Fibroblast of mammary gland (primary cell): ENCODE measurements at regions not wholly inside any gene's neighbourhood (a gene's known extent, or its start where the extent isn't known, plus 50 kb on each side); places are given as distances from the start of the nearest gene placed in this dataset.
A peak's percentile ranks its signal among the peaks of the same experiment; 100 is the strongest.

ENCODE experiments used
- DNase-seq: peaks from one replicate; pipeline ENCODE4 v3.0.0-alpha.2; 2010; ENCODE audit warnings: low read depth
- H3K4me3 ChIP-seq: 2 replicates; pipeline ENCODE4 v1.5.1; 2011; ENCODE audit warnings: low read depth, mild to moderate bottlenecking, low read length, moderate library complexity; ENCODE audit not compliant: control insufficient read depth
- TF ChIP-seq, protein P1 (sequence below): conservative IDR thresholded peaks from 2 replicates; pipeline ENCODE4 v1.5.1; 2011; ENCODE audit warnings: low read depth, low read length, inconsistent platforms; ENCODE audit not compliant: control insufficient read depth, insufficient read depth

DNA sequence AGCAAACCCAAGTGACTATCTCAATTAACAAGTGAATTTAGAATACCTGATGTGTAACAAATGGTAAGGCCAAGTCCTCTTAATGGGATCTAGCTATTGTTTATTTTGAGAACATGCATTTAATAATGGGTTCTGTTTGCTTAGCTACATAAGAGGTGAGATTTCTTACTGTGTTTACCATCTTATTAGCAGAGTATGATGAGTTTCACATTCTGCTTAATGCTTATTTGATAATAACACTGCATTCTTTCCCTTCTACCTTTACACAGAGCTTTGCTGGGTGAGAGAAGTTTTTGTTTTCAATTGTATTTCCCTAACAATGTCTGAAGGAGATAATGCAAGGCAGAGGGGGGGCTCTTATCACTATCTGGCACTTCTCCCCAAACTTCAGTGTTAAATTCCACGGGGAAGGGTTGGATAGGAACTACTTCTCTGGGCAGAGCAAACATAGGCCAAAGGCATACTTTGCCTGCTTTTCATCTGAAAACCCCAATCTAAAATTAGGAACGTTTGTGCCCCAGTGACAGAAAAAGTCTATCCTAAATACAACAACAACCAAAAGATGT lies 129.0 kb upstream of the ATXN7L3B start:
- DNase-seq = no peak
- TF ChIP-seq, protein P1, sequence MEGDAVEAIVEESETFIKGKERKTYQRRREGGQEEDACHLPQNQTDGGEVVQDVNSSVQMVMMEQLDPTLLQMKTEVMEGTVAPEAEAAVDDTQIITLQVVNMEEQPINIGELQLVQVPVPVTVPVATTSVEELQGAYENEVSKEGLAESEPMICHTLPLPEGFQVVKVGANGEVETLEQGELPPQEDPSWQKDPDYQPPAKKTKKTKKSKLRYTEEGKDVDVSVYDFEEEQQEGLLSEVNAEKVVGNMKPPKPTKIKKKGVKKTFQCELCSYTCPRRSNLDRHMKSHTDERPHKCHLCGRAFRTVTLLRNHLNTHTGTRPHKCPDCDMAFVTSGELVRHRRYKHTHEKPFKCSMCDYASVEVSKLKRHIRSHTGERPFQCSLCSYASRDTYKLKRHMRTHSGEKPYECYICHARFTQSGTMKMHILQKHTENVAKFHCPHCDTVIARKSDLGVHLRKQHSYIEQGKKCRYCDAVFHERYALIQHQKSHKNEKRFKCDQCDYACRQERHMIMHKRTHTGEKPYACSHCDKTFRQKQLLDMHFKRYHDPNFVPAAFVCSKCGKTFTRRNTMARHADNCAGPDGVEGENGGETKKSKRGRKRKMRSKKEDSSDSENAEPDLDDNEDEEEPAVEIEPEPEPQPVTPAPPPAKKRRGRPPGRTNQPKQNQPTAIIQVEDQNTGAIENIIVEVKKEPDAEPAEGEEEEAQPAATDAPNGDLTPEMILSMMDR = no peak
- H3K4me3 ChIP-seq = no peak overlapping the region

- H3K4me3 ChIP-seq = no peak overlapping the region
- peak; percentile 14 for DNase-seq
- TF ChIP-seq, protein P1 = peak; percentile 43
Measured at GRCh38 chr12:74412606-74413230, 124.9 kb upstream of the ATXN7L3B start.

GRCh38 chr12:74415633-74416032 lies 122.0 kb upstream of the ATXN7L3B start:
- H3K4me3 ChIP-seq = no peak overlapping the region
- DNase-seq = peak; percentile 21
- TF ChIP-seq, protein P1 = peak; percentile 62

DNA sequence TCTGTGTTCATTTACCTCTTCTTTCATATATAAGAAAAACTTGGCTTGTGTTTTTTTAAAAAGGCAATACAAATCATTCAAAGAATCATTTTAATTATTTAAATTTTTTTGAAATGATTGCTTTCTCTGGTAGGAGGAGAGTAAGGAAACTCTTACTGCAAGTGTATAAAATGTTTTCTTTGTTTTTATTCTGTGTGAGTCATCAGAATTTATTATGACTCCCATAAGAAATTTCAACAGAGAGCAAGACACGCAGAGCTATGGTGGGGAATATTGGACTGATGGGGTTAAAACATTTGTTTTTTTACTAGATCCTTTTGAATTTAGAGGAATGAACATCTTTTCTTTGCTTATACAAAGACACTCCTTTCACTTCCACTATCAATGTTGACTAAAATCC lies 119.1 kb upstream of the ATXN7L3B start:
- DNase-seq = no peak
- TF ChIP-seq, protein P1 = no peak
- H3K4me3 ChIP-seq = no peak overlapping the region

- no peak overlapping the region for H3K4me3 ChIP-seq
- TF ChIP-seq, protein P1 = no peak
- DNase-seq = no peak
Measured at GRCh38 chr12:74424778-74425177, 112.9 kb upstream of the ATXN7L3B start.

DNA sequence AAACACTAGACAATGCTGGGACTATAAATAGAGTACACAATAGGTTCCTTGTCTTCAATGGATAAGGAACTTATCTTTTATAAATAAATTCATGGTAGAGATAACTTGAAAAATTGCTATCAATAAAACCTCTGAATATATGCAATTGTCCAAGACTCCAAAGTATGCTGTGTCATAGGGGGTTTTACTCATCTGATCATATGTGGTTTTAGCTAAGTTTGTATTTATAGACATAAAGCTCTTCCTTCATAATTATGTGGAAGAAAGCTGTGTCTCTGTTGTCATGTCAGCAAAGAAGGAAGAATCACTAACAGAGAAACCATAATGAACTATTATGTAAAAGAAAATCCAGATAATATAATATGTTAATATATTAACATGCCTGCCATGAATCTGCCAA lies 111.5 kb upstream of the ATXN7L3B start:
- DNase-seq = no peak
- TF ChIP-seq, protein P1 = no peak
- no peak overlapping the region for H3K4me3 ChIP-seq
